ENCODE measurements at regions not wholly inside any gene's neighbourhood (a gene's known extent, or its start where the extent isn't known, plus 50 kb on each side); places are given as distances from the start of the nearest gene placed in this dataset.

GRCh38 chr16:5738586-5738985 lies 641.0 kb upstream of the EEF2KMT start:
- DNase-seq (ENCODE audit: low read depth): no peak
- no peak overlapping the region for H3K4me3 ChIP-seq (ENCODE audit: low read depth, low read length)
- TF ChIP-seq CTCF (conservative IDR thresholded peaks at IDR 0.05; ENCODE audit: low read depth, low read length): no peak

- DNase-seq (ENCODE audit: low read depth): no peak
- no peak overlapping the region for H3K4me3 ChIP-seq (ENCODE audit: low read depth, low read length)
- TF ChIP-seq CTCF (conservative IDR thresholded peaks at IDR 0.05; ENCODE audit: low read depth, low read length): no peak
Measured at GRCh38 chr16:5736209-5736930, 638.8 kb upstream of the EEF2KMT start.

GRCh38 chr16:5735444-5735843 lies 637.8 kb upstream of the EEF2KMT start:
- no peak overlapping the region for H3K4me3 ChIP-seq (ENCODE audit: low read depth, low read length)
- DNase-seq (ENCODE audit: low read depth): no peak
- TF ChIP-seq CTCF (conservative IDR thresholded peaks at IDR 0.05; ENCODE audit: low read depth, low read length): no peak

DNA sequence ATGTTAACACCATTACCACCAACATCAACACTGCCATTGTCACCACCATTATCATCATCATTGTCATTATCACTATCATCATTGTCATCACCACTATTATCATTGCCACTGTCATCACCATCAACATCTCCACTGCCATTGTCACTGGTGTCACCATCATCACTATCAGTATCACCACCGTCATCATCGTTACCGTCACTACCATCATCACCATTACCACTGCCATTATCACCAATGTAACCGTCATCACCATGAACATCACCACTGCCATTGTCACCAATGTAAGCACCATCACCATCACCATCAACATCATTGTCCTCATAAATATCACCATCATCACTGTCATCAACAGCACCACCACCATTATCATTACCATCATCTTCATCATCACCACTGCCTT lies 633.2 kb upstream of the EEF2KMT start:
- TF ChIP-seq CTCF (conservative IDR thresholded peaks at IDR 0.05; ENCODE audit: low read depth, low read length): no peak
- H3K4me3 ChIP-seq (ENCODE audit: low read depth, low read length): no peak overlapping the region
- no peak for DNase-seq (ENCODE audit: low read depth)

DNA sequence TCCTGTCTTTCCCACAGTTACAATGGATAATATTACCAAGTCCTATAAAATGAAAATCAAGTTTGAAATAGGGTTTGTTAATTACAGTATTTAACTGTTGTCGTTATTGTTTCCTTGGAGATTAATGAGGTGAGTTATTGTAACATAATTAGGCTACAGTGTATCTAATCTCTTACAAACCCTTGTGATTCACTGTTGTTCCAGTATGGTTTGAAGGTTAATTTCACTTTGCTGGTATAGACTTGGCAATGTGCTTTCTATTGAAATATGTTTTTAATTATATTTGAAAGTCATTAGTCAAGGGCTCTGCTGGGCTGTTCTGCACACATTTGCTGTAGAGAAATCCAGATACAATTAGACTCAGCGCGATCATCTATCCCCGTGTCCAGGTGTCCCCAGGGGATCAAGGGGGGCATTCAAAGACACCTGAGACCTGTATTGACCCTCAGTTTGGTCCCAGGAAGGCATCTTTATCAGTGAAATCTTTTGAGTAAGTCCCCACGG lies 624.6 kb upstream of the EEF2KMT start:
- H3K4me3 ChIP-seq (ENCODE audit: low read depth, low read length): no peak overlapping the region
- DNase-seq (ENCODE audit: low read depth): no peak
- TF ChIP-seq CTCF (conservative IDR thresholded peaks at IDR 0.05; ENCODE audit: low read depth, low read length): no peak

GRCh38 chr16:5715155-5715554 lies 617.6 kb upstream of the EEF2KMT start:
- H3K4me3 ChIP-seq (ENCODE audit: low read depth, low read length): no peak overlapping the region
- no peak for DNase-seq (ENCODE audit: low read depth)
- TF ChIP-seq CTCF (conservative IDR thresholded peaks at IDR 0.05; ENCODE audit: low read depth, low read length): no peak

GRCh38 chr16:5709889-5710288 lies 612.3 kb upstream of the EEF2KMT start:
- H3K4me3 ChIP-seq (ENCODE audit: low read depth, low read length): no peak overlapping the region
- no peak for DNase-seq (ENCODE audit: low read depth)
- TF ChIP-seq CTCF (conservative IDR thresholded peaks at IDR 0.05; ENCODE audit: low read depth, low read length): no peak
